HFF-Myc (cell line): ENCODE measurements at regions not wholly inside any gene's neighbourhood (a gene's known extent, or its start where the extent isn't known, plus 50 kb on each side); places are given as distances from the start of the nearest gene placed in this dataset.
"Not testable (repeated sequence)": the region's sequence is repeated elsewhere in the genome, so short reads cannot be mapped to it uniquely, and the experiment has no call there.

Experiments used
- DNase-seq: peaks from one replicate; pipeline ENCODE4 v3.0.0-alpha.2; 2011; ENCODE audit warnings: low read depth; ENCODE audit errors: extremely low read depth
- H3K4me3 ChIP-seq: replicated peaks from 2 replicates; pipeline ENCODE4 v1.5.1; 2011; ENCODE audit warnings: low read depth, mild to moderate bottlenecking, control low read depth, low read length
- CTCF ChIP-seq: IDR thresholded peaks from 2 replicates; pipeline ENCODE4 v1.5.1; 2012; ENCODE audit warnings: mild to moderate bottlenecking, low read depth, low read length, control low read depth; ENCODE audit errors: missing control alignments

GRCh38 chr5:118098716-118099115 is 889.6 kb downstream of the DTWD2 start:
- TF ChIP-seq CTCF = no peak
- no peak overlapping the region for H3K4me3 ChIP-seq
- DNase-seq = no peak

- TF ChIP-seq CTCF = no peak
- H3K4me3 ChIP-seq = no peak overlapping the region
- no peak for DNase-seq
Measured at GRCh38 chr5:118095115-118095514, 893.2 kb downstream of the DTWD2 start.

GRCh38 chr5:118088448-118088847 is 899.9 kb downstream of the DTWD2 start:
- no peak for DNase-seq
- no peak overlapping the region for H3K4me3 ChIP-seq
- no peak for TF ChIP-seq CTCF

- TF ChIP-seq CTCF = no peak
- H3K4me3 ChIP-seq = no peak overlapping the region
- no peak for DNase-seq
Measured at GRCh38 chr5:118076490-118076889, 911.9 kb downstream of the DTWD2 start.

- no peak for TF ChIP-seq CTCF
Measured at GRCh38 chr5:118070041-118070440, 918.3 kb downstream of the DTWD2 start.

GRCh38 chr5:118069452-118069851 is 918.9 kb downstream of the DTWD2 start:
- TF ChIP-seq CTCF = no peak
- H3K4me3 ChIP-seq = no peak overlapping the region
- no peak for DNase-seq

More at GRCh38 chr5:118070041-118070440, 918.3 kb downstream of the DTWD2 start:
- no peak overlapping the region for H3K4me3 ChIP-seq
- no peak for DNase-seq

GRCh38 chr5:118068886-118069285 is 919.5 kb downstream of the DTWD2 start:
- H3K4me3 ChIP-seq = no peak overlapping the region
- no peak for DNase-seq
- TF ChIP-seq CTCF = no peak

GRCh38 chr5:118063836-118064235 is 924.5 kb downstream of the DTWD2 start:
- H3K4me3 ChIP-seq = not testable (repeated sequence)

More at GRCh38 chr5:118063836-118064235, 924.5 kb downstream of the DTWD2 start:
- not testable (repeated sequence) for DNase-seq
